ENCODE measurements at regions not wholly inside any gene's neighbourhood (a gene's known extent, or its start where the extent isn't known, plus 50 kb on each side); places are given as distances from the start of the nearest gene placed in this dataset.
A peak's percentile ranks its signal among the peaks of the same experiment; 100 is the strongest.

DNA sequence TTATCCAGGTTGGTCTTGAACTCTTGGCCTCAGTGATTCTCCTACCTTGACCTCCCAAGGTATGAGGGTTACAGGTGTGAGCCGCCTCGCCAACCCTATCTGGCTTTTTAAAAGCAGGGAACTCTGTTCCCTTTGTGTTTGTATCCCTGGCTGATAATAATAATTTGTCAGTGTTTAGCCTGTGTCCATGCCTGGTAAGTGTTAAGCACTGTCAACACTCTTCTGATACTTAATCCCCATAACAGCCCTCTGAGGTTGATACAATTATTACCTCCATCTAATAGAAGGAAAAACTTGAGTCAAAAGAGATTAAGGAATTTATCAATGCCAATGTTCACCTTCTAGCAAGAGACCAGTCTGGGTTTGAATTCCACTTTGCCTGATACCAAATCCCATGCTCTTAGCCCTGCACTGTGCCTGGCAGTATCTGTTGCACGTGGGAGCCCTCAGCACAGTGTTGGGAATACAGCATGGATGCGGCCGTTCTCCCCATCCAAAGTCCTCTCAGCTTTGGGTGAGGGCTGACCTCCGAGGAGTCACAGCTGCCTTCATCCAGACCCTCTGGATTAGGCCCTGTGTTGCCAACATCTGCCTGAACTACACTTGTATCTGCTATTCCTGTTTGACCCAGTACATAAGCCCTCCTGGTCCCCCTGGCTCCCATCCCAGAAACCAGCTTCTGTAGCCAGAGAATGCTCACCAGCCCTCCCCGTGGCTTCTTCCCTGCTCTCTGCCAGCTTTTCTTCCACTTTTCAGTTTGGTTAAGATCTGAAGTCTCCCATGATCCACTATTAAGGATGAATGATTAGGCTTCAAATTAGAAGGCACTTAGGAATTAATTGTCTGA is 335.6 kb upstream of the ASIC2 start:
- DNase-seq (ENCODE audit: low read depth in 3 of 3, low spot score in 2 of 3), result no peak

DNA sequence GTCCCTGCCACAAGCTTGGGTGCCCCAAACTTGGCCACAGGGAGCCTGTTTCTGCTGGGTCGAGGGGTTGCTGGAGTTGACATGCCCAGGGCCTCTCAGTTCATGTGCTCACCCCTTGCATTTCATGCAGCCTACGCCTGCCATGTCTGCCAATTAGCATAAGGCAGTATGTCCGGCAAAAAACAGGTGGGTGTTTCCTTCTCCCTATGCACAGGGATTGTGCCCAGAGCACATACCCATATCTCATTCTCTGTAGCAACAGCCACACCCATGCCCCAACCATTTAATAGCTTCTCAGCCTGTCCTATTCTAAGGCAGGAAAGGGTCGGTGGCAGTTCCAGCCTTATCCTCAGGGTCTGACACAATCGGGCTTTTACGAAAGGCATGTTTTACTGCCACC is 340.4 kb upstream of the ASIC2 start:
- no peak for DNase-seq (ENCODE audit: low read depth in 3 of 3, low spot score in 2 of 3)

DNA sequence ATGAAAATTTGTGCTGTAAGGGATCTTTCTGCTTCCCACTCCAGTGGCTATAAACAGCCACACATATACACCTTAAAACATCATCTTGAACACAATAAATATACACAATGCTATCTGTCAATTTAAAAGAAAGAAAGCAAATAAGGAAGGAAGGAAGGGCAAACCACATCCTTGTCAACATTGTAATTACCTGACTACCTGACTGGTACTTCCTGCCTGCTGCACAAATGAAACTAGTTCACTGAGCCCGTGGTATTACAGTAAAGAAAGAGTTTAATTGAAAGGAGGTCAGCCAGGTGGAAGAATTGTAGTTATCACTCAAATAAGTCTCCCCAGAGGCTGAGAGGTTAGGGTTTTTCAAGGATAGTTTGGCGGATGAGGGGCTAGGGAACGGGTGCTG is 344.4 kb upstream of the ASIC2 start:
- no peak for DNase-seq (ENCODE audit: low read depth in 3 of 3, low spot score in 2 of 3)

DNA sequence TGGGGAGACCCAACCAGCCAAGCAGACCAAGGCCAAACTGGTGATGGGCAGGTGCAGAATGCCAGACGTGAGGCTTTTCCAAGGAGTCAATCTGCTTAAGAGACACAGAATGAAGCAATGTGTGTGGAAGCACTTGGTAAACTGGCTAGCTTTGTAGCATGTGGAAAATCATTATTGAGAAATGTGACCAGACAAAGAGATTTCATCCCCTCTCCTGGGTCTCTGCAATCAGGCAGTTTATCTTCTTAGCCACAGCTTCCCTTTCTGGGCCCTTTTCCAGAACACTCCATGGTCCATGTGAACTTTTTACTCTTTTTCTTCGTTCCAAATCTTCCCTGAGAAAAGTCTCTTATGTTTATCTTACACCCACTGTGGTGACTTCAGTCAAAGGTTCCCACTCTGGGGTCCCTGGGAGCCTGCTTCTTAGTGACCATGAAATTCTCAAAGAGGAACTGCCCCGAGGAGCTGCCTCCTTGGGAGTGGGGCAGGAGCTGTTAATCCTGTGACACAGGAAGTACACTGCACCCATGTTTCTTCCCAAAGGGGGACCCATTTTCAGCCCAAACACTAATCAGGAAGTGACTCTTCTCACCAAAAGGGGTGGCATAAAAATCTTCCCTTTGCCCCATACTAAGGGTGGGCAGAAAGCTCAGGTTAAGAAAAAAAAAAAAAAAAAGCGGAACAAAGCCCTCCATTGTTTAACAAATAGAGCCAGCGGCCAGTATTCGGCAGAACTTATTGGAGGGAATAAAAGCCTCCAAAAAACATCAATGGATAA is 346.2 kb upstream of the ASIC2 start:
- DNase-seq (ENCODE audit: low read depth in 3 of 3, low spot score in 2 of 3), result no peak

DNA sequence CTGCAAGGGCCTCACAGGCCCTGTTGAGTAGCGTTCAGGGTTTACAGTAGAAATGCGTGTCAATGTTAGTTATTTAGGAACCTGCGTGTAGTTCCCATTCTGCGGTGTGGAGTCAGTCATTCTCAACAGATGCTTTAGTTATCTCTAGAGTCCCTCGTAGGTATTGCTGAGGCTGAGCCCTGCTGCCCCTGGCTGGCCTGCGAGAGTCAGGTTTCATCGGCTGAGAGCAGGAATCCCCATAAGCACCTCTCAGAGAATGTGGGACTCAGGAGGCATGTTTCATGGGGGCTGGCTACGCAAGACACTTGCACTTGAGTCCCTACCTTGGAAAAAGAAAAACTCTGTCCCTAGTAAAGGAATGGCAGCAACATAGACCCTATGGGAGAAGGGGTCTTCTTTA is 347.5 kb upstream of the ASIC2 start:
- DNase-seq (ENCODE audit: low read depth in 3 of 3, low spot score in 2 of 3), result no peak

- DNase-seq (ENCODE audit: low read depth in 3 of 3, low spot score in 2 of 3), result no peak
Measured at GRCh38 chr17:33642002-33642401, 348.9 kb upstream of the ASIC2 start.

GRCh38 chr17:33647956-33648355 is 354.9 kb upstream of the ASIC2 start:
- peak in 1 of 3 donors; percentile 4 for DNase-seq (ENCODE audit: low read depth in 3 of 3, low spot score in 2 of 3)

DNA sequence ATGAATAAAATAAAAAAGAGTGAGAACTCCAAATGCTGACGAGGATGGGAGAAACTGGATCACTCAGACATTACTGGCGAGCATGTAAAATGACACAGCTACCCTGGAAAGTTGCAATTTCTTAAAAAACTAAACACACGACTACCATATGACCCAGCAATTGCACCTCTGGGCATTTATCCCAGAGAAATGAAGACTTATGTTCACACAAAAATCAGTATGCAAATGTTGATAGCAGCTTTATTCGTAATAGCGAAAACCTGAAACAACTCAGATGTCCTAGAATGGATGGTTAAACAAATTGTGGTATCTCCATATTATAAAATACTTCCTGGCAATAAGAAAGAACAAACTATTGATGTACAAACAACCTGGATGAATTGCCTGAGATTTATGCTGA is 357.2 kb upstream of the ASIC2 start:
- DNase-seq (ENCODE audit: low read depth in 3 of 3, low spot score in 2 of 3), result no peak

DNA sequence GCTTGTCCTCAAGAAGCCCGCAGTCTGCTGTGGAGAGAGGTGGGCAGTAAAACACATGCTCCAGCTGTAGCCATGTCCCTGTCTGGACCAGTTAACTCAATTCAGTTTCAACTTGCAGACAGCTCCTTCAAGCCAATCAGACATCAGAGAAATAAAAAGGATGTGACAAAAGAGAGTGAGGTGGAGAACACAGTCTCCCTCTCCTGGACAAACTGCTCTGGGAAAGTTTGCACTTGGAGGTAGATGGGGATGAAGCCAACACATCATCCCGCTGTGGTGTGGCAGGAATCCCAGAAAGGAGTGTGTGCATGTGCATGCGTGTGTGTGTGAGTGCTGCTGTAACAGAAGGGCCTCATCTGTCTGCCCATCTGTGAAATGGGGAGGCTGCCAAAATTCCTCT is 358.6 kb upstream of the ASIC2 start:
- no peak for DNase-seq (ENCODE audit: low read depth in 3 of 3, low spot score in 2 of 3)

- no peak for DNase-seq (ENCODE audit: low read depth in 3 of 3, low spot score in 2 of 3)
Measured at GRCh38 chr17:33652731-33653398, 359.8 kb upstream of the ASIC2 start.

- DNase-seq (ENCODE audit: low read depth in 3 of 3, low spot score in 2 of 3), result no peak
Measured at GRCh38 chr17:33653399-33653788, 360.3 kb upstream of the ASIC2 start.

- DNase-seq (ENCODE audit: low read depth in 3 of 3, low spot score in 2 of 3), result no peak
Measured at GRCh38 chr17:33657181-33657580, 364.1 kb upstream of the ASIC2 start.

DNA sequence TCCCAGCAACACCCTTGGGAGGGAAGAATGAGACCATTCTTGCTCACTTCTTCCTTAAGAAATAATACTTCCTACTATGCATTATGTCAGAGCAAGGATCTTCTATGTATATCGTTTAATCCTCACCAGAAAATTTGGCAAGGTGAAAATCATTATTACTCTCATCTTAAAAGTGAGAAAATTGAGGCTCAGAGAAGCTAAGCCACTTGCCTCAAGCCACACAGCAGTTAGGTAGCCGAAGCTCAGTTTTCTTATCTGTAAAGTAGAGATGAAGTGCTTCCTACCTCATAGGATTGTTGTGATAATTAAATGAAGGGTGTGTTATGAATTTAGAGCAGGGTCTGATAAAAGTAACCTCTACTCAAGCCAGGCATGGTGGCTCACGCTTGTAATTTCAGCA is 368.9 kb upstream of the ASIC2 start:
- no peak for DNase-seq (ENCODE audit: low read depth in 3 of 3, low spot score in 2 of 3)

DNA sequence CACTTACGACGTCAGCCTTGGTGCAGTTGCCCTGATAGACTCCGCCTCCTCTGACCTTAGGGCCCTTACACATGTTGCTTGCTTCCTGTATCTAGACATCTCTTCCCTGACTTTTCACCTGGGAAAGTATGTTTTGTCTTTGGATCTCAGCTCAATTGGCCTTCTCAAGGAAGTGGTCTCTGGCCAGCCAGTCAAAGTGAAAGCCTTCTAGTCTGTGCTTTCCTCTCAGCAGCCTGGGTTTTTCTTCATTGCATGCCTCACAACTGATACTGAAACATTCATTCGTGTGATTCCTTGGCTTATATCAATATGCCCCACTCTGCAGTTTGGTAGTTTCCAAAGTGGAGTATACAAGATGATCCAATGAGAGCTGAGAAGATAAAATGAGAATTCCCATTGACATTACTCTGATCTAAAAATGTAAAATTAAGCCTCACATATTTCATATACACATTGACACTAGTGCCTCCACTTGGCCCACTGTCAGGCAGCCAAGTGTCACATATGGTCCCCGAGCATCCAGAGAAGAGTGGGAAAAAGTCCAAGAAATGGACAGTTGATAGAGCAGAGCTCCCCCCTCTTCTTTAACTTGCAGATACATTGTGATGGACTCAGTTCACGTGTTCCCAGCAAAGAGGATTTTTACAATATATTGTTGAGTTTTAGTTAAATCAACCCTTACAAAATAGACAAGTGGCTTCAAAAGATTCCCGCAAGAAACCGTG is 371.2 kb upstream of the ASIC2 start:
- DNase-seq (ENCODE audit: low read depth in 3 of 3, low spot score in 2 of 3), result no peak

GRCh38 chr17:33667052-33667509 is 374.0 kb upstream of the ASIC2 start:
- DNase-seq (ENCODE audit: low read depth in 3 of 3, low spot score in 2 of 3), result no peak

- no peak for DNase-seq (ENCODE audit: low read depth in 3 of 3, low spot score in 2 of 3)
Measured at GRCh38 chr17:33667671-33668070, 374.6 kb upstream of the ASIC2 start.

- no peak for DNase-seq (ENCODE audit: low read depth in 3 of 3, low spot score in 2 of 3)
Measured at GRCh38 chr17:33668516-33668915, 375.4 kb upstream of the ASIC2 start.

GRCh38 chr17:33671491-33671890 is 378.4 kb upstream of the ASIC2 start:
- DNase-seq (ENCODE audit: low read depth in 3 of 3, low spot score in 2 of 3), result no peak

- peak; percentile 18 to 32 (median 31) for DNase-seq (ENCODE audit: low read depth in 3 of 3, low spot score in 2 of 3)
Measured at GRCh38 chr17:33674685-33675084, 381.6 kb upstream of the ASIC2 start.

DNA sequence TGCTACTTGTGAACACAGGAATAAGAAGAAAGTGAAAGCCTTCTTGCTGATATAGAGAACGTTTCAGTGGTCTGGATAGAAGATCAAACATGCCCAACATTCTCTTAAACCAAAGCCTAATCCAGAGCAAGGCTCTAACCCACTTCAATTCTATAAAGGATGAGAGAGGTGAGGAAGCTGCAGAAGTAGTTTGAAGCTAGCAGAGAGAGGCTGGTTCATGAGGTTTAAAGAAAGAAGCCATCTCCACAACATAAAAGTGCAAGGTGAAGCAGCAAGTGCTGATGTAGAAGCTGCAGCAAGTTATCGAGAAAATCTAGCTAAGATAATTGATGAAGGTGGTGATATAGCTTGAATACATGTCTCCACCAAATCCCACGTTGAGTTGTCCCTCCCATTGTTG is 383.3 kb upstream of the ASIC2 start:
- DNase-seq (ENCODE audit: low read depth in 3 of 3, low spot score in 2 of 3), result no peak

- DNase-seq (ENCODE audit: low read depth in 3 of 3, low spot score in 2 of 3), result no peak
Measured at GRCh38 chr17:33679595-33679994, 386.5 kb upstream of the ASIC2 start.

All from right renal cortex interstitium (tissue), 3 donors.